ENCODE measurements at regions not wholly inside any gene's neighbourhood (a gene's known extent, or its start where the extent isn't known, plus 50 kb on each side); places are given as distances from the start of the nearest gene placed in this dataset.

DNA sequence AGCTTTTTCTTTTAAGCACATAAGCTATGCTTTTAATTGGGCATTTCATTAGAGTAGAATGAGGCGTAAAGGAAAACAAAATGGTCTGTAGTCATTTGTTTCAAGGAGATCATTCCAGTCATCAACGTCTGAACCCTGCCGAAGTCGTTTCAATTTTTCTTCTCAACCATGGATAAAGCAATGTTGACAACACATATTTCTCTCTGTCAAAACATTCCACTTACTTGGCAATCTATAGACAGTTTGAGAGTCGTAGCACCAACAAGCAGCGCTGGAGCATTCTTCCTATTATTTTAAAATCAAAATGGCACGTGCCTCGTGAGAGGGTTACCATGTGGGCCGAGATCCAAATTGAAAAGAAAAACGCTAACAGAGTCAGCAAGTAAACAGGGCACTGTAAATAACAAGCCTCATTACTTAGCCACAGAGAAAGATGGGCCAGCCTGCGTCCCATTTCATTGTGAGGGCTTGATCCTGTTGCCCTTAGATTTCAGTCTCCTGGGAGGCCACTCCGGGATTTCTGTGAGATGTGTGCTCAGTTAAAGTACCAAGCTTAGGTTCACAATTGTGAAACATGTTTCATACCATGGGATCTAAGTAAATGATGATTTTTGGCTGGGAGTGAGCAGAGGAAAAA, 422.9 kb downstream of the DTWD2 start:
- H3K36me3 ChIP-seq (replicated peaks in 1 of 2; ENCODE audit: control insufficient read depth in 2 of 2, insufficient read depth in 2 of 2, low read length in 2 of 2) = no peaks in the 10 kb centered on the region
- no peaks in the 10 kb centered on the region for H3K27me3 ChIP-seq (ENCODE audit: control insufficient read depth in 3 of 3, insufficient read depth in 3 of 3, low read depth in 1 of 3, low read length in 3 of 3)
- no peak overlapping the region for H3K14ac ChIP-seq (ENCODE audit: low read length)
- H3K18ac ChIP-seq (ENCODE audit: low read length) = no peak overlapping the region
- no peak for DNase-seq (ENCODE audit: low spot score)
- no peak overlapping the region for H3K4me2 ChIP-seq (ENCODE audit: insufficient read depth, low read length, poor library complexity, severe bottlenecking)
- H2BK12ac ChIP-seq (ENCODE audit: low read length) = no peak overlapping the region
- H3K4me1 ChIP-seq (ENCODE audit: control insufficient read depth in 2 of 2, insufficient read depth in 1 of 2, low read depth in 1 of 2, low read length in 2 of 2) = no peaks in the 10 kb centered on the region
- H2AFZ ChIP-seq (ENCODE audit: low read length) = no peak overlapping the region
- no peak overlapping the region for H3K4ac ChIP-seq (ENCODE audit: low read length)
- H2AK5ac ChIP-seq (ENCODE audit: low read depth, low read length) = no peak overlapping the region
- H3K27ac ChIP-seq (replicated peaks; ENCODE audit: low read length) = no peak overlapping the region
- no peak overlapping the region for H2BK15ac ChIP-seq (ENCODE audit: low read length)
- H3K79me1 ChIP-seq (ENCODE audit: low read depth, low read length) = no peaks in the 10 kb centered on the region
- H3K9ac ChIP-seq (ENCODE audit: low read depth, low read length, poor library complexity) = no peak overlapping the region
- no peaks in the 10 kb centered on the region for H3K9me3 ChIP-seq (replicated peaks in 1 of 2; ENCODE audit: control insufficient read depth in 2 of 2, insufficient read depth in 1 of 2, low read depth in 1 of 2, low read length in 2 of 2)
- H4K91ac ChIP-seq (ENCODE audit: low read depth, low read length, poor library complexity) = no peak overlapping the region
- no CpG with 5 or more reads among the region's 12 CpGs for WGBS, 2 donors (ENCODE audit: extremely low coverage in 2 of 2, insufficient read length in 2 of 2, insufficient replicate concordance in 1 of 2)
- H3K23ac ChIP-seq (ENCODE audit: low read depth, low read length, poor library complexity) = no peak overlapping the region
- H3K4me3 ChIP-seq (ENCODE audit: low read length in 2 of 2) = no peak overlapping the region
- H2BK120ac ChIP-seq (ENCODE audit: low read depth, low read length) = no peak overlapping the region
- no peak overlapping the region for H4K8ac ChIP-seq (ENCODE audit: low read depth, low read length)
- H2BK5ac ChIP-seq (ENCODE audit: low read length) = no peak overlapping the region

DNA sequence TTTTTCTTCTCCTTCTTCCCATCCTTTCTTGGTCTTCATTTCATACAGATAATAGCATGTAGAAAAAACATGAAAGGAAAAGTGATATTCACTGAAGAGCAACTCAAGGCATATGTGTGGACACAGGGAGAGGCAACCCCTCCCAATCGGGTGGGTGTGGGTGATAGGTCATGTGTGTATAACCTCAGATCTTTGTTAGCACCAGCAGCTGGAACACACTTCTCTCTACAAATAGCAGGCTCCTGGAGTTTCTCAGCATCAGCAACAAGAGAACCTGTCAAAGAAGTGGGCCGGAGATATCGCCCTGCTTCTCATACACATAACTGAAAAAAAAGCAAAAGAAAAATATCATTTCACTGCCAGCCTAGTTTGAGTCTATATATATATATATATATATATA, 426.4 kb downstream of the DTWD2 start:
- Histone ChIP-seq H3K79me1 (ENCODE audit: low read depth, low read length) (no peaks in the 10 kb centered on the region), H2AK5ac (ENCODE audit: low read depth, low read length) (no peak overlapping the region), H3K23ac (ENCODE audit: low read depth, low read length, poor library complexity) (no peak overlapping the region), H3K18ac (ENCODE audit: low read length) (no peak overlapping the region), H3K4ac (ENCODE audit: low read length) (no peak overlapping the region), H4K91ac (ENCODE audit: low read depth, low read length, poor library complexity) (no peak overlapping the region), H4K8ac (ENCODE audit: low read depth, low read length) (no peak overlapping the region), H2BK12ac (ENCODE audit: low read length) (no peak overlapping the region), H3K27me3 (ENCODE audit: control insufficient read depth in 3 of 3, insufficient read depth in 3 of 3, low read depth in 1 of 3, low read length in 3 of 3) (no peaks in the 10 kb centered on the region), H3K4me3 (ENCODE audit: low read length in 2 of 2) (no peak overlapping the region), H2AFZ (ENCODE audit: low read length) (no peak overlapping the region), H3K27ac (replicated peaks; ENCODE audit: low read length) (no peak overlapping the region), H3K9me3 (replicated peaks in 1 of 2; ENCODE audit: control insufficient read depth in 2 of 2, insufficient read depth in 1 of 2, low read depth in 1 of 2, low read length in 2 of 2) (no peaks in the 10 kb centered on the region), H2BK15ac (ENCODE audit: low read length) (no peak overlapping the region), H3K9ac (ENCODE audit: low read depth, low read length, poor library complexity) (no peak overlapping the region), H3K36me3 (replicated peaks in 1 of 2; ENCODE audit: control insufficient read depth in 2 of 2, insufficient read depth in 2 of 2, low read length in 2 of 2) (no peaks in the 10 kb centered on the region), H3K14ac (ENCODE audit: low read length) (no peak overlapping the region), H3K4me1 (ENCODE audit: control insufficient read depth in 2 of 2, insufficient read depth in 1 of 2, low read depth in 1 of 2, low read length in 2 of 2) (no peaks in the 10 kb centered on the region), H2BK120ac (ENCODE audit: low read depth, low read length) (no peak overlapping the region), H2BK5ac (ENCODE audit: low read length) (no peak overlapping the region), H3K4me2 (ENCODE audit: insufficient read depth, low read length, poor library complexity, severe bottlenecking) (no peak overlapping the region)
- no peak for DNase-seq (ENCODE audit: low spot score)
- WGBS, 2 donors (ENCODE audit: extremely low coverage in 2 of 2, insufficient read length in 2 of 2, insufficient replicate concordance in 1 of 2) = no CpG with 5 or more reads among the region's 3 CpGs

DNA sequence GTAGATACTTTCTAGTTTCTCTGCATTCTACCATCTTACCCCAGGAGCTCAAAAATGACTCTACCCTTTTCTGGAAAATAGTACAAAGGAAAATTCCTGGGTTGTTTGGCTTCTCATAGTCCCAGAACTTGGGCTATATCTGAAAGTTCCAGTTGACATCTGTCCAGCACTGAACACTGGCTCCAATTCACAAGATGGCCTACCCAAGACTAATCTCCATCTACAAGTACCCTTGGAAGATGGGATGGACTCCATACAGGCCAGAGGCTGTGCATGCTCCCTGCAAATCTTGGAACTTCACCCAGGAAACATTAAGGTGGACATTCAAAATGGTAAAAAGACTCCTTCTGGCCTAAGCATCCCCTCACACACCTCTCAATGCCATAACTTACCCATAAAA, 427.1 kb downstream of the DTWD2 start:
- H3K9me3 ChIP-seq (replicated peaks in 1 of 2; ENCODE audit: control insufficient read depth in 2 of 2, insufficient read depth in 1 of 2, low read depth in 1 of 2, low read length in 2 of 2) = no peaks in the 10 kb centered on the region
- no peaks in the 10 kb centered on the region for H3K79me1 ChIP-seq (ENCODE audit: low read depth, low read length)
- no peak overlapping the region for H3K27ac ChIP-seq (replicated peaks; ENCODE audit: low read length)
- no peak overlapping the region for H3K14ac ChIP-seq (ENCODE audit: low read length)
- H2AFZ ChIP-seq (ENCODE audit: low read length) = no peak overlapping the region
- no peak overlapping the region for H3K9ac ChIP-seq (ENCODE audit: low read depth, low read length, poor library complexity)
- H2BK15ac ChIP-seq (ENCODE audit: low read length) = no peak overlapping the region
- no peaks in the 10 kb centered on the region for H3K4me1 ChIP-seq (ENCODE audit: control insufficient read depth in 2 of 2, insufficient read depth in 1 of 2, low read depth in 1 of 2, low read length in 2 of 2)
- H3K36me3 ChIP-seq (replicated peaks in 1 of 2; ENCODE audit: control insufficient read depth in 2 of 2, insufficient read depth in 2 of 2, low read length in 2 of 2) = no peaks in the 10 kb centered on the region
- H3K4me3 ChIP-seq (ENCODE audit: low read length in 2 of 2) = no peak overlapping the region
- no peak overlapping the region for H4K8ac ChIP-seq (ENCODE audit: low read depth, low read length)
- H4K91ac ChIP-seq (ENCODE audit: low read depth, low read length, poor library complexity) = no peak overlapping the region
- no peak overlapping the region for H3K4ac ChIP-seq (ENCODE audit: low read length)
- H3K27me3 ChIP-seq (ENCODE audit: control insufficient read depth in 3 of 3, insufficient read depth in 3 of 3, low read depth in 1 of 3, low read length in 3 of 3) = no peaks in the 10 kb centered on the region
- no peak overlapping the region for H3K4me2 ChIP-seq (ENCODE audit: insufficient read depth, low read length, poor library complexity, severe bottlenecking)
- H2BK12ac ChIP-seq (ENCODE audit: low read length) = no peak overlapping the region
- H2BK120ac ChIP-seq (ENCODE audit: low read depth, low read length) = no peak overlapping the region
- no peak overlapping the region for H3K23ac ChIP-seq (ENCODE audit: low read depth, low read length, poor library complexity)
- H2AK5ac ChIP-seq (ENCODE audit: low read depth, low read length) = no peak overlapping the region
- no peak overlapping the region for H2BK5ac ChIP-seq (ENCODE audit: low read length)
- DNase-seq (ENCODE audit: low spot score) = no peak
- no peak overlapping the region for H3K18ac ChIP-seq (ENCODE audit: low read length)

DNA sequence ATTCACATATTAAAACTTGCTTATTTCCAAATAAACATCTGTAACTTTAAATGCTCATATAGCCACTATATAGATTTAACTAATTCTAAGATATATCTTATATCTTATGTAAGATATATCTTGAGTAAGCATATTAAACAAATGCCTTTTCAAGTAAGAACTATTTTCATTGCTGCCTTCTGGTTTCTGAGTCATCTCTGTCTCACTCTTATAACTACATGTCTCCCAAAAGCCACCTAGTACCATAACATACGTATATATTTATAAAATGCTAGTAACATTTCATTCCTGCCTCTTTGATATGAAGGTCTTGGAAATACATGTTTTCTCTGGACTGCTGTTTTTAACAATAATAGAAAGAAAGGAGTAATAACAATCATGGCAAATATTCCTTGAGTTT, 429.5 kb downstream of the DTWD2 start:
- H3K14ac ChIP-seq (ENCODE audit: low read length) = no peak overlapping the region
- no peak overlapping the region for H4K91ac ChIP-seq (ENCODE audit: low read depth, low read length, poor library complexity)
- H3K9ac ChIP-seq (ENCODE audit: low read depth, low read length, poor library complexity) = no peak overlapping the region
- no peak overlapping the region for H2BK12ac ChIP-seq (ENCODE audit: low read length)
- H2AK5ac ChIP-seq (ENCODE audit: low read depth, low read length) = no peak overlapping the region
- WGBS, 2 donors (ENCODE audit: extremely low coverage in 2 of 2, insufficient read length in 2 of 2, insufficient replicate concordance in 1 of 2) = no CpG with 5 or more reads among the region's 1 CpG
- no peak overlapping the region for H2BK15ac ChIP-seq (ENCODE audit: low read length)
- no peaks in the 10 kb centered on the region for H3K27me3 ChIP-seq (ENCODE audit: control insufficient read depth in 3 of 3, insufficient read depth in 3 of 3, low read depth in 1 of 3, low read length in 3 of 3)
- H3K79me1 ChIP-seq (ENCODE audit: low read depth, low read length) = no peaks in the 10 kb centered on the region
- no peak overlapping the region for H2AFZ ChIP-seq (ENCODE audit: low read length)
- H3K27ac ChIP-seq (replicated peaks; ENCODE audit: low read length) = no peak overlapping the region
- H2BK120ac ChIP-seq (ENCODE audit: low read depth, low read length) = no peak overlapping the region
- H3K4ac ChIP-seq (ENCODE audit: low read length) = no peak overlapping the region
- H2BK5ac ChIP-seq (ENCODE audit: low read length) = no peak overlapping the region
- DNase-seq (ENCODE audit: low spot score) = no peak
- H3K18ac ChIP-seq (ENCODE audit: low read length) = no peak overlapping the region
- no peak overlapping the region for H3K23ac ChIP-seq (ENCODE audit: low read depth, low read length, poor library complexity)
- H3K9me3 ChIP-seq (replicated peaks in 1 of 2; ENCODE audit: control insufficient read depth in 2 of 2, insufficient read depth in 1 of 2, low read depth in 1 of 2, low read length in 2 of 2) = no peaks in the 10 kb centered on the region
- no peak overlapping the region for H4K8ac ChIP-seq (ENCODE audit: low read depth, low read length)
- no peaks in the 10 kb centered on the region for H3K4me1 ChIP-seq (ENCODE audit: control insufficient read depth in 2 of 2, insufficient read depth in 1 of 2, low read depth in 1 of 2, low read length in 2 of 2)
- no peak overlapping the region for H3K4me3 ChIP-seq (ENCODE audit: low read length in 2 of 2)
- H3K36me3 ChIP-seq (replicated peaks in 1 of 2; ENCODE audit: control insufficient read depth in 2 of 2, insufficient read depth in 2 of 2, low read length in 2 of 2) = no peaks in the 10 kb centered on the region
- H3K4me2 ChIP-seq (ENCODE audit: insufficient read depth, low read length, poor library complexity, severe bottlenecking) = no peak overlapping the region

Data from neuronal stem cell (in vitro differentiated cells).